ENCODE measurements at regions not wholly inside any gene's neighbourhood (a gene's known extent, or its start where the extent isn't known, plus 50 kb on each side); places are given as distances from the start of the nearest gene placed in this dataset.

GRCh38 chr18:78228974-78229373 is 750.6 kb upstream of the SALL3 start:
- in situ Hi-C loops (cut with HindIII; ENCODE audit: low pct_unique_long_range_greater_than_20kb, low sequenced_read_pairs) = no loop called here
- DNase-seq (ENCODE audit: low read depth in 1 of 2, low spot score in 1 of 2) = no peak
- TF ChIP-seq JUND (IDR thresholded peaks at IDR 0.05; ENCODE audit: low read depth) = no peak

GRCh38 chr18:78230911-78231310 is 748.7 kb upstream of the SALL3 start:
- in situ Hi-C loops (cut with HindIII; ENCODE audit: low pct_unique_long_range_greater_than_20kb, low sequenced_read_pairs) = no loop called here
- TF ChIP-seq JUND (IDR thresholded peaks at IDR 0.05; ENCODE audit: low read depth) = no peak

GRCh38 chr18:78232196-78232595 is 747.4 kb upstream of the SALL3 start:
- no peak for TF ChIP-seq JUND (IDR thresholded peaks at IDR 0.05; ENCODE audit: low read depth)
- in situ Hi-C loops (cut with HindIII; ENCODE audit: low pct_unique_long_range_greater_than_20kb, low sequenced_read_pairs) = no loop called here
- no peak for DNase-seq (ENCODE audit: low read depth in 1 of 2, low spot score in 1 of 2)

More at GRCh38 chr18:78230911-78231310, 748.7 kb upstream of the SALL3 start:
- no peak for DNase-seq (ENCODE audit: low read depth in 1 of 2, low spot score in 1 of 2)

- in situ Hi-C loops (cut with HindIII; ENCODE audit: low pct_unique_long_range_greater_than_20kb, low sequenced_read_pairs) = no loop called here
- TF ChIP-seq JUND (IDR thresholded peaks at IDR 0.05; ENCODE audit: low read depth) = no peak
- no peak for DNase-seq (ENCODE audit: low read depth in 1 of 2, low spot score in 1 of 2)
These were observed 741.8 kb upstream of the SALL3 start for GRCh38 chr18:78237864-78238263.

- no peak for TF ChIP-seq JUND (IDR thresholded peaks at IDR 0.05; ENCODE audit: low read depth)
- in situ Hi-C loops (cut with HindIII; ENCODE audit: low pct_unique_long_range_greater_than_20kb, low sequenced_read_pairs) = no loop called here
- no peak for DNase-seq (ENCODE audit: low read depth in 1 of 2, low spot score in 1 of 2)
These were observed 741.1 kb upstream of the SALL3 start for GRCh38 chr18:78238404-78239089.

- TF ChIP-seq JUND (IDR thresholded peaks at IDR 0.05; ENCODE audit: low read depth) = no peak
- no peak for DNase-seq (ENCODE audit: low read depth in 1 of 2, low spot score in 1 of 2)
- in situ Hi-C loops (cut with HindIII; ENCODE audit: low pct_unique_long_range_greater_than_20kb, low sequenced_read_pairs) = no loop called here
These were observed 740.5 kb upstream of the SALL3 start for GRCh38 chr18:78239090-78239457.

- in situ Hi-C loops (cut with HindIII; ENCODE audit: low pct_unique_long_range_greater_than_20kb, low sequenced_read_pairs) = no loop called here
- TF ChIP-seq JUND (IDR thresholded peaks at IDR 0.05; ENCODE audit: low read depth) = no peak
- no peak for DNase-seq (ENCODE audit: low read depth in 1 of 2, low spot score in 1 of 2)
These were observed 739.5 kb upstream of the SALL3 start for GRCh38 chr18:78240101-78240500.

- in situ Hi-C loops (cut with HindIII; ENCODE audit: low pct_unique_long_range_greater_than_20kb, low sequenced_read_pairs) = no loop called here
- no peak for DNase-seq (ENCODE audit: low read depth in 1 of 2, low spot score in 1 of 2)
- no peak for TF ChIP-seq JUND (IDR thresholded peaks at IDR 0.05; ENCODE audit: low read depth)
These were observed 738.9 kb upstream of the SALL3 start for GRCh38 chr18:78240627-78241252.

- in situ Hi-C loops (cut with HindIII; ENCODE audit: low pct_unique_long_range_greater_than_20kb, low sequenced_read_pairs) = no loop called here
- no peak for TF ChIP-seq JUND (IDR thresholded peaks at IDR 0.05; ENCODE audit: low read depth)
- no peak for DNase-seq (ENCODE audit: low read depth in 1 of 2, low spot score in 1 of 2)
These were observed 737.9 kb upstream of the SALL3 start for GRCh38 chr18:78241535-78242253.

- no peak for DNase-seq (ENCODE audit: low read depth in 1 of 2, low spot score in 1 of 2)
- in situ Hi-C loops (cut with HindIII; ENCODE audit: low pct_unique_long_range_greater_than_20kb, low sequenced_read_pairs) = no loop called here
- TF ChIP-seq JUND (IDR thresholded peaks at IDR 0.05; ENCODE audit: low read depth) = no peak
These were observed 737.4 kb upstream of the SALL3 start for GRCh38 chr18:78242254-78242643.

- in situ Hi-C loops (cut with HindIII; ENCODE audit: low pct_unique_long_range_greater_than_20kb, low sequenced_read_pairs) = no loop called here
- DNase-seq (ENCODE audit: low read depth in 1 of 2, low spot score in 1 of 2) = no peak
- TF ChIP-seq JUND (IDR thresholded peaks at IDR 0.05; ENCODE audit: low read depth) = no peak
These were observed 736.8 kb upstream of the SALL3 start for GRCh38 chr18:78242806-78243205.

- no peak for DNase-seq (ENCODE audit: low read depth in 1 of 2, low spot score in 1 of 2)
- in situ Hi-C loops (cut with HindIII; ENCODE audit: low pct_unique_long_range_greater_than_20kb, low sequenced_read_pairs) = no loop called here
- no peak for TF ChIP-seq JUND (IDR thresholded peaks at IDR 0.05; ENCODE audit: low read depth)
These were observed 734.8 kb upstream of the SALL3 start for GRCh38 chr18:78244779-78245178.

GRCh38 chr18:78245451-78245850 is 734.2 kb upstream of the SALL3 start:
- in situ Hi-C loops (cut with HindIII; ENCODE audit: low pct_unique_long_range_greater_than_20kb, low sequenced_read_pairs) = no loop called here
- no peak for DNase-seq (ENCODE audit: low read depth in 1 of 2, low spot score in 1 of 2)
- TF ChIP-seq JUND (IDR thresholded peaks at IDR 0.05; ENCODE audit: low read depth) = no peak

Measured in T47D (cell line).